Sigmoid colon (tissue), 4 donors: ENCODE measurements at regions not wholly inside any gene's neighbourhood (a gene's known extent, or its start where the extent isn't known, plus 50 kb on each side); places are given as distances from the start of the nearest gene placed in this dataset.

ENCODE experiments used
- POLR2A ChIP-seq, 2 donors: fragments of 450-650 bp; IDR thresholded peaks; one replicate each; pipeline ENCODE4 v1.6.1; 2016; ENCODE audit warnings: antibody characterized with exemption in 2 of 2, mild to moderate bottlenecking in 2 of 2, moderate library complexity in 2 of 2
- POLR2AphosphoS5 ChIP-seq, 4 donors: sonication (generic); formaldehyde crosslinking; IDR thresholded peaks; one replicate each; pipeline ENCODE4 v1.6.1; 2017; ENCODE audit warnings: antibody characterized with exemption in 4 of 4
- TF ChIP-seq, protein P1 (sequence below), 4 experiments: fragments of 450-650 bp in 3 of 4; fragments of 200-600 bp in 1 of 4; IDR thresholded peaks; one replicate each; pipeline ENCODE4 v1.5.1; 2016 to 2019; ENCODE audit warnings: antibody characterized with exemption in 4 of 4, mild to moderate bottlenecking in 3 of 4, moderate library complexity in 2 of 4

DNA sequence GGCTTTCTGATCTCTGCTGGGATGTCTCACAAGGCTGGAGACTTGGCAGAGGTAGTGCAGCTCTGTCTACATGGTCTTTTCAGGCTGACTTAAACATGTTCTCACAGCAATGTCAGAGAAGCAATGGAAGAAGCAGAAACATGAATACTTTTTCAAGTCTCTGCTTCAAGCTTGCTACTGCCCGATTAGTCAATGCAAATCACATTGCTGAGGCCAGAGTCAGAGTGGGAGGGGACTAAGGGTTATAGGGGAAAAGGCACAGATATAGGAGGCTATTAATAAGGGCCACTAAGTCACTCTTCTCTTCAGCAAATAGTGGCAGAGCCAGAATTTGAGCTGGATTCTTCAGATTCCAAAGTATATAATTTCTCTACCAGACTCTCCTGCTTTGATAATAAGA, 390.5 kb downstream of the TMEM135 start:
- TF ChIP-seq POLR2AphosphoS5 (IDR thresholded peaks at IDR 0.05) (no peak), POLR2A (IDR thresholded peaks at IDR 0.05) (no peak)
- TF ChIP-seq, protein P1, sequence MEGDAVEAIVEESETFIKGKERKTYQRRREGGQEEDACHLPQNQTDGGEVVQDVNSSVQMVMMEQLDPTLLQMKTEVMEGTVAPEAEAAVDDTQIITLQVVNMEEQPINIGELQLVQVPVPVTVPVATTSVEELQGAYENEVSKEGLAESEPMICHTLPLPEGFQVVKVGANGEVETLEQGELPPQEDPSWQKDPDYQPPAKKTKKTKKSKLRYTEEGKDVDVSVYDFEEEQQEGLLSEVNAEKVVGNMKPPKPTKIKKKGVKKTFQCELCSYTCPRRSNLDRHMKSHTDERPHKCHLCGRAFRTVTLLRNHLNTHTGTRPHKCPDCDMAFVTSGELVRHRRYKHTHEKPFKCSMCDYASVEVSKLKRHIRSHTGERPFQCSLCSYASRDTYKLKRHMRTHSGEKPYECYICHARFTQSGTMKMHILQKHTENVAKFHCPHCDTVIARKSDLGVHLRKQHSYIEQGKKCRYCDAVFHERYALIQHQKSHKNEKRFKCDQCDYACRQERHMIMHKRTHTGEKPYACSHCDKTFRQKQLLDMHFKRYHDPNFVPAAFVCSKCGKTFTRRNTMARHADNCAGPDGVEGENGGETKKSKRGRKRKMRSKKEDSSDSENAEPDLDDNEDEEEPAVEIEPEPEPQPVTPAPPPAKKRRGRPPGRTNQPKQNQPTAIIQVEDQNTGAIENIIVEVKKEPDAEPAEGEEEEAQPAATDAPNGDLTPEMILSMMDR (IDR thresholded peaks at IDR 0.05), result no peak
